T-cell (primary cell): ENCODE measurements at regions not wholly inside any gene's neighbourhood (a gene's known extent, or its start where the extent isn't known, plus 50 kb on each side); places are given as distances from the start of the nearest gene placed in this dataset.
A peak's percentile ranks its signal among the peaks of the same experiment; 100 is the strongest.

Source experiments
- ATAC-seq, 4 experiments: fragments of 200-7000 bp in 3 of 4; fragments of 150-1000 bp in 1 of 4; cut with Tn5 transposase; replicated peaks in 1 of 4; 1 replicate in 3 of 4; 2 replicates in 1 of 4; pipeline ENCODE4 v1.10.0; 2021; ENCODE audit warnings: moderate library complexity in 3 of 4, mild to moderate bottlenecking in 2 of 4, moderate number of reproducible peaks in 1 of 4
- CTCF ChIA-PET, 2 donors: fragments of 300-600 bp; sonication (Branson Sonifier 250); formaldehyde crosslinking; loops; one replicate each; lab custom pipeline; 2022; ENCODE audit warnings: antibody characterized with exemption in 2 of 2; lab: Charles Lee
- POLR2A ChIA-PET, 2 donors: fragments of 300-600 bp; sonication (Branson Sonifier 250); formaldehyde crosslinking; loops; one replicate each; lab custom pipeline; 2022; ENCODE audit warnings: antibody characterized with exemption in 2 of 2; lab: Charles Lee
- DNase-seq, 35 experiments: peaks; one replicate each; pipeline versions ENCODE4 v3.0.0 to v3.0.0-alpha.2; 2013 to 2023
- H3K27ac ChIP-seq: one replicate; pipeline ENCODE4 v1.5.1; 2013; ENCODE audit warnings: low read length
- H3K27me3 ChIP-seq, 2 experiments: replicated peaks in 1 of 2; 1 replicate in 1 of 2; 2 replicates in 1 of 2; pipeline versions ENCODE4 v1.6.1 to v1.7.0; 2013; ENCODE audit warnings: low read length in 1 of 2, mixed read lengths in 1 of 2; ENCODE audit not compliant: control insufficient read depth in 2 of 2, insufficient read depth in 2 of 2; ENCODE audit errors: extremely low read depth in 1 of 2
- H3K36me3 ChIP-seq, 2 donors: 1 replicate in 1 of 2; 2 replicates in 1 of 2; pipeline versions ENCODE4 v1.6.1 to v1.7.0; 2013; ENCODE audit warnings: low read length in 1 of 2; ENCODE audit not compliant: control insufficient read depth in 2 of 2, insufficient read depth in 1 of 2; ENCODE audit errors: extremely low read depth in 1 of 2
- H3K4me1 ChIP-seq, 2 experiments: 1 replicate in 1 of 2; 2 replicates in 1 of 2; pipeline versions ENCODE4 v1.6.1 to v1.7.0; 2013; ENCODE audit warnings: low read length in 2 of 2, mixed read lengths in 1 of 2; ENCODE audit not compliant: insufficient read depth in 2 of 2, control insufficient read depth in 1 of 2; ENCODE audit errors: extremely low read depth in 1 of 2
- H3K4me3 ChIP-seq, 2 donors: 1 replicate in 1 of 2; 2 replicates in 1 of 2; pipeline versions ENCODE4 v1.5.1 to v1.7.0; 2013; ENCODE audit warnings: mild to moderate bottlenecking in 2 of 2, low read length in 1 of 2, moderate library complexity in 1 of 2; ENCODE audit not compliant: control insufficient read depth in 1 of 2; ENCODE audit errors: extremely low read depth in 1 of 2
- H3K9me3 ChIP-seq: 2 replicates; pipeline ENCODE4 v1.7.0; 2013
- H3K27ac Mint-ChIP-seq, 2 donors: one replicate each; pipeline ENCODE4 v1.8.0; 2020 to 2021; ENCODE audit warnings: mild to moderate bottlenecking in 2 of 2, mixed read lengths in 2 of 2
- H3K27me3 Mint-ChIP-seq, 2 donors: one replicate each; pipeline ENCODE4 v1.8.0; 2021 to 2022; ENCODE audit warnings: mixed read lengths in 2 of 2
- H3K36me3 Mint-ChIP-seq: one replicate; pipeline ENCODE4 v1.8.0; 2021; ENCODE audit warnings: mixed read lengths
- H3K4me1 Mint-ChIP-seq, 3 donors: one replicate each; pipeline ENCODE4 v1.8.0; 2020 to 2022; ENCODE audit warnings: mixed read lengths in 3 of 3, mild to moderate bottlenecking in 1 of 3
- H3K4me3 Mint-ChIP-seq, 3 donors: one replicate each; pipeline ENCODE4 v1.8.0; 2020 to 2022; ENCODE audit warnings: mild to moderate bottlenecking in 3 of 3, mixed read lengths in 3 of 3, moderate library complexity in 3 of 3
- H3K9me3 Mint-ChIP-seq, 3 donors: one replicate each; pipeline ENCODE4 v1.8.0; 2020 to 2022; ENCODE audit warnings: mixed read lengths in 3 of 3
- WGBS: methylation state at CpG from one replicate; pipeline ENCODE4 v1.1.5; 2013; ENCODE audit warnings: missing lambda C conversion rate; ENCODE audit not compliant: insufficient coverage; 5-methylcytosine and 5-hydroxymethylcytosine counted together

DNA sequence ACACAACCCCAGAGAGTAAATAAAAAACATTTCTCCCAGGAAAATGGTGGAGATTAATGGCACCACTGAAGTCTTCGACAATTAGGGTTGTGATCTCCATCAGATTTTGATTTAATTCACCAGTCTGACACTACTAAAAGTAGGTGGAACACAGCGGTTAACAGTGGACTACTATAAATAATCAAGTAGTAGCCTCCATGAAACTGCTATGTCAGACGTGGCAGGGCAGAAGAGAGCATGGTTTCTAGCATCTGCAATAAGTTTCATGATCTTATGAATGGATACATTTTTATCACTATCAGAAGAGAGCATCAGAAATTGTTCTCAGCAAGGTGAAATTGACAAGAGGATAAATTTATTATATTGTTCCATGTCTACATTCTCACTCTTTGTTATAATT lies 1706.6 kb downstream of the MRPL39 start:
- Mint-ChIP-seq H3K27me3 (no peaks in the 10 kb centered on the region), H3K9me3 (peaks cover 0 to 9% (median 5%) of the 10 kb centered on the region in 3 donors), H3K36me3 (no peaks in the 10 kb centered on the region), H3K4me1 (no peaks in the 10 kb centered on the region), H3K4me3 (no peak overlapping the region), H3K27ac (no peak overlapping the region)
- ATAC-seq (no peak), DNase-seq (no peak)
- Histone ChIP-seq H3K4me3 (no peak overlapping the region), H3K27ac (no peak overlapping the region), H3K27me3 (no peaks in the 10 kb centered on the region), H3K36me3 (no peaks in the 10 kb centered on the region), H3K4me1 (no peaks in the 10 kb centered on the region), H3K9me3 (no peaks in the 10 kb centered on the region)
- ChIA-PET CTCF (no interaction called here), POLR2A (no interaction called here)
- WGBS: no CpG with 5 or more reads among the region's 3 CpGs

DNA sequence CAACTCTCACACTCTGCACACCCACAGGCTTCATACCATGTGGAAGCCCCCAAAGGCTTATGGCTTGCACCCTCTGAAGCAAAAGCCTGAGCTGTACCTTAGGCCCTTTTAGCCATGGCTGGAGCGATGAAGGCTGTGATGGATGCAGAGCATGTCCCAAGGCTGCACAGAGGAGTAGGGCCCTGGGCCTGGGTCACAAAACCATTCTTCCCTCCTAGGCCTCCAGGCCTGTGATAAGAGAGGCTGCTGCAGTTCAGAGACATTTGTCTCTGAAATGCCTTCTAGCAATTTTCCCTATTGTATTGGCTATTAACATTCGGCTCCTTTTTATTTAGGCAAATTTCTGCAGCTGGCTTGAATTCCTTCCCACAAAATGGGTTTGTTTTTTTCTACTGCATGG lies 1707.7 kb downstream of the MRPL39 start:
- Mint-ChIP-seq H3K36me3 (no peaks in the 10 kb centered on the region), H3K4me1 (no peaks in the 10 kb centered on the region), H3K9me3 (peaks cover 0 to 9% (median 5%) of the 10 kb centered on the region in 3 donors), H3K4me3 (no peak overlapping the region), H3K27me3 (no peaks in the 10 kb centered on the region), H3K27ac (no peak overlapping the region)
- DNase-seq (no peak), ATAC-seq (no peak)
- Histone ChIP-seq H3K36me3 (no peaks in the 10 kb centered on the region), H3K27me3 (no peaks in the 10 kb centered on the region), H3K4me3 (no peak overlapping the region), H3K4me1 (no peaks in the 10 kb centered on the region), H3K27ac (no peak overlapping the region), H3K9me3 (no peaks in the 10 kb centered on the region)
- ChIA-PET POLR2A (no interaction called here), CTCF (interaction anchor here in 1 of 2 donors (0.7 kb wide), 1 partner anchor 1426 kb away, joined by 3 read pairs; no protein-coding TSS in a partner anchor)
- 92% methylated on average over 2 of the region's 2 CpGs for WGBS

DNA sequence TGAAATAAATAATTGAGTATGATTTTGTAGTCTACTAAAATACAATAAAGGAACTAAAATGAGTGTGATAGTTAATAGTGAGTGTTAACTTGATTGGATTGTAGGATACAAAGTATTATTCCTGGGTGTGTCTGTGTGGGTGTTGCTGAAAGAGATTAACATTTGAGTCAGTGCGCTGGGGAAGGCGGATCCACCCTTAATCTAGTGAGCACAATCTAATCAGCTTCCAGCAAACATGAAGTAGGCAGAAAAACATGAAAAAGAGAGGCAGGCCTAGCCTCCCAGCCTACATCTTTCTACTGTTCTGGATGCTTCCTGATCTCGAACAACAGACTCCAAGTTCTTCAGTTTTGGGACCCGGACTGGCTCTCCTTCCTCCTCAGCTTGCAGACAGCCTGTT lies 1716.6 kb downstream of the MRPL39 start:
- Mint-ChIP-seq H3K27ac (no peak overlapping the region), H3K4me1 (peaks cover 16 to 20% (median 19%) of the 10 kb centered on the region in 3 donors), H3K4me3 (no peak overlapping the region), H3K9me3 (no peaks in the 10 kb centered on the region), H3K27me3 (no peaks in the 10 kb centered on the region), H3K36me3 (no peaks in the 10 kb centered on the region)
- CTCF ChIA-PET: no interaction called here
- ATAC-seq: no peak
- Histone ChIP-seq H3K4me1 (peaks cover 0 to 3% of the 10 kb centered on the region in 2 experiments), H3K27ac (no peak overlapping the region), H3K27me3 (no peaks in the 10 kb centered on the region), H3K4me3 (no peak overlapping the region), H3K9me3 (no peaks in the 10 kb centered on the region), H3K36me3 (no peaks in the 10 kb centered on the region)
- 92% methylated on average over 2 of the region's 4 CpGs for WGBS
- POLR2A ChIA-PET: no interaction called here
- DNase-seq: no peak

DNA sequence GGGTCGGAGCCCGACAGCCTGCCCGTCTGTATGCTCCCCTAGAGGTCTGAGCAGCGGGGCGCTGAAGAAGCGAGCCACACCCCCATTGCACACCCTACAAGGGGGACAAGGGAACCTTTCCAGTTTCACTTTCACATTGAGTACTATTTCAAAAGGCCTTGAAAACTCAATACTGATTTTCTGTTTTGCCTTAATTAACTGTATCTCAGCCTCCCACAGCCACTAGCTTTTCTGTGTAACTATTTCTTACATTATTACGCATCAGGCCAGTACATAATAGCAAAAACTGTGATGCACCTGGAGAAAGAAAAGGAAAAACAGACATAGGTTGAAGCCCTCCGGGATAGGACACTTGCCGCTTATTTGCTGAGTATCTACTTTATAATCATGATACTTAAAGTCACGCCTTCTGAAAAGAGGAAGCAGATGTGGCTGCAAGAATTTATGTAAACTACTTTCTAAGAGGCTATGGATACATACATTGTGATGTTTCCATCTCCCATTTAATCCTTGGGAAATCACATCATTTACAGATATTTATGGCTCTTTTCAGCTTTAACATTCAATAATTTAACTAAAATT lies 1719.5 kb downstream of the MRPL39 start:
- POLR2A ChIA-PET: no interaction called here
- WGBS: 10% methylated on average over 4 of the region's 10 CpGs

DNA sequence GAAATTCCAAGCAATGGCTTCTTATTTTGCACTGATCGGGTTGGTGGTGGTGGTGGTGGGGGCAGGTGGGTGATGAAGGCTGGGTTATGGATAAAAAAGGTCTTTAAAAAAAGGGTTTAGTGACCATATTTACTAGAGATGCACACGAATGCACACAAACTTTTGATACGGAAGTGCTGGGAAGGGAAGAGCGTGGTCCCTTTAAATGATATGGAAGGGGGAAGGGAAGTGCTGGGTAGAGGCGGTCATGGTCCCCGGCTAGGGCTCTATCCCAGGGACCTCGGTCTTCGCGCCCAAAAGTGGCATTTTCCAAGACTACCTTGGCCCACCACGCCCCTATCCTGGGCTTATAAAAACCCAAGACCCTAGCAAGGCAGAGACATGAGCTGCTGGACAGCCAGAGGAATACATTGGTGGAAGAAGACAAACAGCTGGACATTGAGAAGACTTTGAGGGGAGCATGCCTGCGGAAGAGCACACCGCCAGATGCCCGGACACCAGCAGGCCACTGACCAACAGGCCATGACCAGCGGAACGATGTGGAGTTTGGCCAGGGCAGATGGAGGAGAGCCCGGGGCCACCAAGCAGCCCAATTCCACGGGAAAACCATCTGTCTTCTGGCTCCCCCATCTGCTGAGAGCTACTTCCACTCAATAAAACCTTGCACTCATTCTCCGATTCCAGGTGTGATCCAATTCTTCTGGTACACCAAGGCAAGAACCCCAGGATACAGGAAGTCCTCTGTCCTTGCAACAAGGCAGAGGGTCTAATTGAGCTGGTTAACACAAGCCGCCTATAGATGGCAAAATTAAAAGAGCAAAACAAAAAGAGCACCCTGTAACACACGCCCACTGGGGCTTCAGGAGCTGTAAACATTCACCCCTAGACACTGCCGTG lies 1720.2 kb downstream of the MRPL39 start:
- ChIA-PET POLR2A (no interaction called here), CTCF (no interaction called here)
- WGBS: 80% methylated on average over 19 of the region's 21 CpGs
- no peaks in the 10 kb centered on the region for H3K9me3 ChIP-seq
- H3K27ac ChIP-seq: peak overlapping the region; percentile 73
- Mint-ChIP-seq H3K27me3 (no peaks in the 10 kb centered on the region), H3K27ac (peak overlapping the region; percentile 69 to 88), H3K36me3 (no peaks in the 10 kb centered on the region), H3K9me3 (no peaks in the 10 kb centered on the region), H3K4me1 (peaks cover 16 to 20% (median 19%) of the 10 kb centered on the region in 3 donors), H3K4me3 (peak overlapping the region; percentile 71 to 77 (median 72))
- DNase-seq: peak in 2 of 35 experiments; percentile 11 to 22
- H3K4me1 ChIP-seq: peaks cover 0 to 3% of the 10 kb centered on the region in 2 experiments
- peak in 3 of 4 experiments; percentile 27 to 55 (median 38) for ATAC-seq
- H3K4me3 ChIP-seq: peak overlapping the region; percentile 25 to 49
- no peaks in the 10 kb centered on the region for H3K36me3 ChIP-seq
- no peaks in the 10 kb centered on the region for H3K27me3 ChIP-seq

More for the DNA sequence above, 1719.5 kb downstream of the MRPL39 start:
- Histone ChIP-seq H3K27ac (peak overlapping the region; percentile 73), H3K9me3 (no peaks in the 10 kb centered on the region), H3K4me3 (peak overlapping the region; percentile 25 to 49), H3K4me1 (peaks cover 0 to 3% of the 10 kb centered on the region in 2 experiments), H3K27me3 (no peaks in the 10 kb centered on the region), H3K36me3 (no peaks in the 10 kb centered on the region)
- H3K27me3 Mint-ChIP-seq: no peaks in the 10 kb centered on the region
- peak in 32 of 35 experiments; percentile 5 to 54 (median 22) for DNase-seq
- CTCF ChIA-PET: no interaction called here
- H3K9me3 Mint-ChIP-seq: no peaks in the 10 kb centered on the region
- peaks cover 16 to 20% (median 19%) of the 10 kb centered on the region in 3 donors for H3K4me1 Mint-ChIP-seq
- no peaks in the 10 kb centered on the region for H3K36me3 Mint-ChIP-seq
- ATAC-seq: peak; percentile 80 to 95 (median 87)
- H3K4me3 Mint-ChIP-seq: peak overlapping the region; percentile 71 to 77 (median 72)
- peak overlapping the region; percentile 69 to 88 for H3K27ac Mint-ChIP-seq

DNA sequence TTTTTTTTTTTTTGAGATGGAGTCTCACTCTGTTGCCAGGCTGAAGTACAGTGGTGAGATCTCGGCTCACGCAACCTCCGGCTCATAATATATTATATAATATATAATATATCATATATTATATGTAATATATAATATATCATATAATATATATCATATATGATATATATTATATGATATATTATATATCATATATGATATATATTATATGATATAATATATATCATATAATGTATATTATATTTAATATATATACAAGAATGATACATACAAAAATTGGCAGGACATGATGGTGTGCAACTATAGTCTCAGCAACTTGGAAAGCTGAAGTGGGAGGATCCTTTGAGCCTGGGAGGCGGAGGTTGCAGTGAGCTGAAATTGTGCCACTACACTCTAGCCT lies 1725.5 kb downstream of the MRPL39 start:
- Mint-ChIP-seq H3K27ac (no peak overlapping the region), H3K36me3 (no peaks in the 10 kb centered on the region), H3K9me3 (no peaks in the 10 kb centered on the region), H3K4me3 (no peak overlapping the region), H3K4me1 (peaks cover 0 to 3% (median 1%) of the 10 kb centered on the region in 3 donors), H3K27me3 (no peaks in the 10 kb centered on the region)
- no CpG with 5 or more reads among the region's 4 CpGs for WGBS
- Histone ChIP-seq H3K4me1 (no peaks in the 10 kb centered on the region), H3K4me3 (no peak overlapping the region), H3K27ac (no peak overlapping the region), H3K9me3 (no peaks in the 10 kb centered on the region), H3K27me3 (no peaks in the 10 kb centered on the region), H3K36me3 (no peaks in the 10 kb centered on the region)
- ATAC-seq (no peak), DNase-seq (no peak)
- ChIA-PET POLR2A (no interaction called here), CTCF (interaction anchor here in 1 of 2 donors (0.7 kb wide), 1 partner anchor 28 kb away, joined by 3 read pairs; no protein-coding TSS in a partner anchor)
